PFSK-1 (cell line): ENCODE measurements at regions not wholly inside any gene's neighbourhood (a gene's known extent, or its start where the extent isn't known, plus 50 kb on each side); places are given as distances from the start of the nearest gene placed in this dataset.

Source experiments
- FOXP2 ChIP-seq: optimal IDR thresholded peaks from 2 replicates; pipeline ENCODE3; 2011; ENCODE audit warnings: borderline replicate concordance, control low read depth, inconsistent platforms; ENCODE audit not compliant: insufficient read depth; ENCODE audit errors: extremely low read length, extremely low read depth
- POLR2AphosphoS5 ChIP-seq: IDR thresholded peaks from 2 replicates; pipeline ENCODE4 v1.6.1; 2012; ENCODE audit warnings: low read depth, mild to moderate bottlenecking, control low read depth, low read length, moderate library complexity
- REST ChIP-seq, 2 experiments: IDR thresholded peaks; 2 replicates each; pipeline versions ENCODE4 v1.6.1 to v1.8.0; 2011 to 2012; ENCODE audit warnings: low read depth in 2 of 2, low read length in 2 of 2, control low read depth in 1 of 2, inconsistent platforms in 1 of 2, mild to moderate bottlenecking in 1 of 2, moderate library complexity in 1 of 2; ENCODE audit not compliant: insufficient read depth in 1 of 2
- SIN3A ChIP-seq: IDR thresholded peaks from 2 replicates; pipeline ENCODE4 v1.6.1; 2012; ENCODE audit warnings: mild to moderate bottlenecking, low read length, moderate library complexity, borderline replicate concordance; ENCODE audit not compliant: insufficient read depth
- TAF1 ChIP-seq: IDR thresholded peaks from 2 replicates; pipeline ENCODE4 v1.6.1; 2012; ENCODE audit warnings: low read length, control low read depth, borderline replicate concordance; ENCODE audit not compliant: insufficient read depth

GRCh38 chr5:96506376-96506775 lies 73.3 kb upstream of the PCSK1 start:
- TF ChIP-seq TAF1 (no peak), SIN3A (no peak), REST (IDR thresholded peaks at IDR 0.05; ENCODE audit: insufficient read depth in 1 of 2, low read depth in 2 of 2, low read length in 2 of 2) (no peak), FOXP2 (no peak), POLR2AphosphoS5 (no peak)

DNA sequence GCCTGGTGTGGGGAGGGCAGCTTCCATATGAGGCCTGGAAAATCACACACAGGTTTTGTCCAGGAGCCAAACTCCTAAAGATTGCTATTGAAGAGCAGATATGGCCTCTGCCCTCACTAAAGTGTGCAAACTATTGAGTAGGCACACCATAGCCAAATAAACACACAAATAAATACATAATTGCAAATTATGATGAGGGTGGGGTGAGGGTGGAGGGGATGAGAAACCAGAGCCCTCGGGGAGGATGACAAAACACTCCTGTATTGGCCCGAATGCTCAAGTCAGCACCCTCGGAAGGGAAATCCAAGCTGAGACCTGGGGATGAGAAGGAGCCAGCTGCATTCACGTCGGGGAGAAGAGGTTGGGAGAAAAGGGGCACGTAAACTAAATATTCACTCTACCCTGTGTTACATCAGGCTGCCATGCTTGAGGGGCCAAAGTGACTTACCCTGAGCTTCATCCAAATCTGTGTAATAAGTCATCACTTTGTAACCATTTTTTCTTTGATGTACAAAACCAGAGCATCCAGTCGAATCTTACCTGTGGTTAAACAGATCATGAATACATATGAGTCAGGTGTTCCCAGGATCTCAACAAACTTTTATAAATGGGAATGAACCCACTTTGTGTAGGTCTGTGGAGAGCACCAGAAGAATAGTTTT lies 73.9 kb upstream of the PCSK1 start:
- TF ChIP-seq REST (IDR thresholded peaks at IDR 0.05; ENCODE audit: insufficient read depth in 1 of 2, low read depth in 2 of 2, low read length in 2 of 2) (no peak), FOXP2 (no peak), POLR2AphosphoS5 (no peak), TAF1 (no peak), SIN3A (no peak)

- TF ChIP-seq POLR2AphosphoS5 = no peak
- no peak for TF ChIP-seq REST (IDR thresholded peaks at IDR 0.05; ENCODE audit: insufficient read depth in 1 of 2, low read depth in 2 of 2, low read length in 2 of 2)
- TF ChIP-seq TAF1 = no peak
- no peak for TF ChIP-seq SIN3A
- no peak for TF ChIP-seq FOXP2
These were observed 76.3 kb upstream of the PCSK1 start for GRCh38 chr5:96509316-96509715.

GRCh38 chr5:96509721-96510350 lies 76.8 kb upstream of the PCSK1 start:
- no peak for TF ChIP-seq REST (IDR thresholded peaks at IDR 0.05; ENCODE audit: insufficient read depth in 1 of 2, low read depth in 2 of 2, low read length in 2 of 2)
- TF ChIP-seq POLR2AphosphoS5 = no peak
- TF ChIP-seq TAF1 = no peak
- TF ChIP-seq FOXP2 = no peak
- TF ChIP-seq SIN3A = no peak
